ENCODE measurements at regions not wholly inside any gene's neighbourhood (a gene's known extent, or its start where the extent isn't known, plus 50 kb on each side); places are given as distances from the start of the nearest gene placed in this dataset.

GRCh38 chr6:14396392-14396791 is 278.8 kb downstream of the CD83 start:
- H3K9me3 ChIP-seq (ENCODE audit: low read depth, low read length) = no peaks in the 10 kb centered on the region
- no peak for DNase-seq (ENCODE audit: insufficient read length, low spot score, missing footprints)
- peaks cover 10% of the 10 kb centered on the region for H3K4me1 ChIP-seq (ENCODE audit: insufficient read depth, low read length)
- H3K79me2 ChIP-seq (ENCODE audit: insufficient read depth, low read length) = no peaks in the 10 kb centered on the region
- no peak overlapping the region for H2AFZ ChIP-seq (ENCODE audit: low read length)
- TF ChIP-seq CTCF (IDR thresholded peaks at IDR 0.05; ENCODE audit: extremely low read depth, low read depth, low read length) = no peak
- no peak overlapping the region for H3K27ac ChIP-seq (ENCODE audit: low read depth, low read length)
- H3K4me2 ChIP-seq (ENCODE audit: insufficient read depth, low read length) = no peak overlapping the region
- no peak overlapping the region for H3K4me3 ChIP-seq (ENCODE audit: insufficient read depth, low read length)
- no peaks in the 10 kb centered on the region for H4K20me1 ChIP-seq (ENCODE audit: insufficient read depth, low read length)
- H3K27me3 ChIP-seq (ENCODE audit: insufficient read depth, low read length) = no peaks in the 10 kb centered on the region
- H3K36me3 ChIP-seq (ENCODE audit: insufficient read depth, low read length) = no peaks in the 10 kb centered on the region

- TF ChIP-seq CTCF (IDR thresholded peaks at IDR 0.05; ENCODE audit: extremely low read depth, low read depth, low read length) = peak; percentile 61
- DNase-seq (ENCODE audit: insufficient read length, low spot score, missing footprints) = peak; percentile 76
These were observed 279.4 kb downstream of the CD83 start for GRCh38 chr6:14396826-14397517.

GRCh38 chr6:14397518-14397901 is 279.9 kb downstream of the CD83 start:
- Histone ChIP-seq H3K4me1 (ENCODE audit: insufficient read depth, low read length) (peaks cover 10% of the 10 kb centered on the region), H3K9me3 (ENCODE audit: low read depth, low read length) (no peaks in the 10 kb centered on the region), H3K36me3 (ENCODE audit: insufficient read depth, low read length) (no peaks in the 10 kb centered on the region), H3K4me2 (ENCODE audit: insufficient read depth, low read length) (peak overlapping the region; percentile 32), H3K4me3 (ENCODE audit: insufficient read depth, low read length) (peak overlapping the region; percentile 44), H4K20me1 (ENCODE audit: insufficient read depth, low read length) (no peaks in the 10 kb centered on the region), H3K27ac (ENCODE audit: low read depth, low read length) (no peak overlapping the region), H3K79me2 (ENCODE audit: insufficient read depth, low read length) (no peaks in the 10 kb centered on the region), H2AFZ (ENCODE audit: low read length) (no peak overlapping the region), H3K27me3 (ENCODE audit: insufficient read depth, low read length) (no peaks in the 10 kb centered on the region)
- TF ChIP-seq CTCF (IDR thresholded peaks at IDR 0.05; ENCODE audit: extremely low read depth, low read depth, low read length) = no peak
- DNase-seq (ENCODE audit: insufficient read length, low spot score, missing footprints) = no peak

More at GRCh38 chr6:14396826-14397517, 279.4 kb downstream of the CD83 start:
- peaks cover 10% of the 10 kb centered on the region for H3K4me1 ChIP-seq (ENCODE audit: insufficient read depth, low read length)
- no peaks in the 10 kb centered on the region for H4K20me1 ChIP-seq (ENCODE audit: insufficient read depth, low read length)
- no peak overlapping the region for H2AFZ ChIP-seq (ENCODE audit: low read length)
- peak overlapping the region; percentile 32 for H3K4me2 ChIP-seq (ENCODE audit: insufficient read depth, low read length)
- H3K36me3 ChIP-seq (ENCODE audit: insufficient read depth, low read length) = no peaks in the 10 kb centered on the region
- peak overlapping the region; percentile 44 for H3K4me3 ChIP-seq (ENCODE audit: insufficient read depth, low read length)
- H3K9me3 ChIP-seq (ENCODE audit: low read depth, low read length) = no peaks in the 10 kb centered on the region
- no peak overlapping the region for H3K27ac ChIP-seq (ENCODE audit: low read depth, low read length)
- H3K27me3 ChIP-seq (ENCODE audit: insufficient read depth, low read length) = no peaks in the 10 kb centered on the region
- no peaks in the 10 kb centered on the region for H3K79me2 ChIP-seq (ENCODE audit: insufficient read depth, low read length)

- no peaks in the 10 kb centered on the region for H3K27me3 ChIP-seq (ENCODE audit: insufficient read depth, low read length)
- no peak for DNase-seq (ENCODE audit: insufficient read length, low spot score, missing footprints)
- H3K4me3 ChIP-seq (ENCODE audit: insufficient read depth, low read length) = no peak overlapping the region
- peaks cover 10% of the 10 kb centered on the region for H3K4me1 ChIP-seq (ENCODE audit: insufficient read depth, low read length)
- no peak overlapping the region for H3K4me2 ChIP-seq (ENCODE audit: insufficient read depth, low read length)
- H2AFZ ChIP-seq (ENCODE audit: low read length) = no peak overlapping the region
- no peaks in the 10 kb centered on the region for H3K79me2 ChIP-seq (ENCODE audit: insufficient read depth, low read length)
- TF ChIP-seq CTCF (IDR thresholded peaks at IDR 0.05; ENCODE audit: extremely low read depth, low read depth, low read length) = no peak
- no peaks in the 10 kb centered on the region for H3K9me3 ChIP-seq (ENCODE audit: low read depth, low read length)
- no peaks in the 10 kb centered on the region for H4K20me1 ChIP-seq (ENCODE audit: insufficient read depth, low read length)
- H3K27ac ChIP-seq (ENCODE audit: low read depth, low read length) = no peak overlapping the region
- no peaks in the 10 kb centered on the region for H3K36me3 ChIP-seq (ENCODE audit: insufficient read depth, low read length)
These were observed 281.4 kb downstream of the CD83 start for GRCh38 chr6:14398953-14399352.
